SK-N-SH treated with all-trans-retinoic acid at 6 μM for 48 hours (cell line): ENCODE measurements at regions not wholly inside any gene's neighbourhood (a gene's known extent, or its start where the extent isn't known, plus 50 kb on each side); places are given as distances from the start of the nearest gene placed in this dataset.

Experiments
- ATAC-seq: fragments of 200-7000 bp; cut with Tn5 transposase; 3 replicates; pipeline ENCODE4 v1.9.1; 2020; ENCODE audit warnings: mild to moderate bottlenecking, moderate library complexity
- ARNTL ChIP-seq: fragments of 450-650 bp; formaldehyde crosslinking; IDR thresholded peaks from 2 replicates; pipeline ENCODE4 v1.5.0; 2020; ENCODE audit warnings: low read depth, mild to moderate bottlenecking, moderate library complexity, borderline replicate concordance
- BACH2 ChIP-seq: fragments of 250-450 bp; sonication (Bioruptor Pico); IDR thresholded peaks from 2 replicates; pipeline ENCODE4 v1.9.0; 2021; ENCODE audit warnings: mild to moderate bottlenecking, borderline replicate concordance
- CSDC2 ChIP-seq: fragments of 250-450 bp; sonication (Bioruptor Pico); IDR thresholded peaks from 2 replicates; pipeline ENCODE4 v1.5.0; 2020; ENCODE audit warnings: mild to moderate bottlenecking, moderate library complexity
- ESRRG ChIP-seq: fragments of 250-450 bp; sonication (Bioruptor Pico); IDR thresholded peaks from 2 replicates; pipeline ENCODE4 v1.6.1; 2021; ENCODE audit warnings: mild to moderate bottlenecking
- ISL1 ChIP-seq: fragments of 250-450 bp; sonication (Bioruptor Pico); IDR thresholded peaks from 2 replicates; pipeline ENCODE4 v2.1.2; 2022; ENCODE audit warnings: mild to moderate bottlenecking, moderate library complexity
- OSR1 ChIP-seq: fragments of 250-450 bp; sonication (Bioruptor Pico); IDR thresholded peaks from 2 replicates; pipeline ENCODE4 v1.8.0; 2022; ENCODE audit warnings: moderate library complexity, mild to moderate bottlenecking, inconsistent platforms
- PATZ1 ChIP-seq: fragments of 250-450 bp; sonication (Bioruptor Pico); IDR thresholded peaks from 2 replicates; pipeline ENCODE4 v1.8.0; 2020; ENCODE audit warnings: mild to moderate bottlenecking, moderate library complexity, borderline replicate concordance
- POU6F1 ChIP-seq: fragments of 250-450 bp; sonication (Bioruptor Pico); IDR thresholded peaks from 2 replicates; pipeline ENCODE4 v1.8.0; 2021; ENCODE audit warnings: low read depth, mild to moderate bottlenecking, moderate library complexity, borderline replicate concordance
- PPARA ChIP-seq: fragments of 250-450 bp; sonication (Bioruptor Pico); IDR thresholded peaks from 2 replicates; pipeline ENCODE4 v1.5.0; 2020; ENCODE audit warnings: mild to moderate bottlenecking, borderline replicate concordance
- RARB ChIP-seq: fragments of 250-450 bp; sonication (Bioruptor Pico); IDR thresholded peaks from 2 replicates; pipeline ENCODE4 v1.8.0; 2021; ENCODE audit warnings: mild to moderate bottlenecking, moderate library complexity
- SNAI2 ChIP-seq: fragments of 250-450 bp; sonication (Bioruptor Pico); IDR thresholded peaks from 2 replicates; pipeline ENCODE4 v1.5.0; 2020; ENCODE audit warnings: mild to moderate bottlenecking, moderate library complexity
- TCF4 ChIP-seq: fragments of 250-450 bp; sonication (Bioruptor Pico); IDR thresholded peaks from 2 replicates; pipeline ENCODE4 v1.8.0; 2021; ENCODE audit warnings: mild to moderate bottlenecking, moderate library complexity, borderline replicate concordance
- TOX ChIP-seq: fragments of 250-450 bp; sonication (Bioruptor Pico); IDR thresholded peaks from 2 replicates; pipeline ENCODE4 v1.8.0; 2021; ENCODE audit warnings: mild to moderate bottlenecking, moderate library complexity, borderline replicate concordance
- ZC3H10 ChIP-seq: fragments of 250-450 bp; sonication (Bioruptor Pico); IDR thresholded peaks from 2 replicates; pipeline ENCODE4 v1.5.1; 2021; ENCODE audit warnings: mild to moderate bottlenecking, moderate library complexity
- ZFP3 ChIP-seq: fragments of 250-450 bp; sonication (Bioruptor Pico); IDR thresholded peaks from 2 replicates; pipeline ENCODE4 v1.5.0; 2020; ENCODE audit warnings: mild to moderate bottlenecking, moderate library complexity
- ZFP30 ChIP-seq: fragments of 450-650 bp; formaldehyde crosslinking; IDR thresholded peaks from 2 replicates; pipeline ENCODE4 v1.5.0; 2022; ENCODE audit warnings: mild to moderate bottlenecking, moderate library complexity
- ZNF565 ChIP-seq: fragments of 450-650 bp; formaldehyde crosslinking; conservative IDR thresholded peaks from 2 replicates; pipeline ENCODE4 v1.5.0; 2020; ENCODE audit warnings: low read depth, mild to moderate bottlenecking, moderate library complexity
- ZNF70 ChIP-seq: fragments of 450-650 bp; formaldehyde crosslinking; IDR thresholded peaks from 2 replicates; pipeline ENCODE4 v1.5.0; 2020; ENCODE audit warnings: mild to moderate bottlenecking, moderate library complexity
- ZNF8 ChIP-seq: fragments of 450-650 bp; formaldehyde crosslinking; IDR thresholded peaks from 2 replicates; pipeline ENCODE4 v1.5.0; 2020; ENCODE audit warnings: mild to moderate bottlenecking, moderate library complexity
- TF ChIP-seq, protein P1 (sequence below): fragments of 250-450 bp; sonication (Bioruptor Pico); IDR thresholded peaks from 2 replicates; pipeline ENCODE4 v1.5.1; 2020; ENCODE audit warnings: low read depth, mild to moderate bottlenecking, moderate library complexity
- TF ChIP-seq, protein P2 (sequence below): fragments of 250-450 bp; sonication (Bioruptor Pico); IDR thresholded peaks from 2 replicates; pipeline ENCODE4 v1.5.1; 2021; ENCODE audit warnings: mild to moderate bottlenecking, moderate library complexity
- TF ChIP-seq, protein P3 (sequence below): fragments of 250-450 bp; sonication (Bioruptor Pico); IDR thresholded peaks from 2 replicates; pipeline ENCODE4 v1.5.0; 2020; ENCODE audit warnings: mild to moderate bottlenecking, moderate library complexity

GRCh38 chr2:217420854-217421253, 561.0 kb upstream of the TNP1 start:
- TF ChIP-seq ZNF70 (CRISPR knock-in tag) (no peak), RARB (CRISPR knock-in tag) (no peak), PPARA (CRISPR knock-in tag) (no peak), ZC3H10 (no peak), ZFP30 (CRISPR knock-in tag) (no peak), ESRRG (no peak), ZFP3 (CRISPR knock-in tag) (no peak), CSDC2 (CRISPR knock-in tag) (no peak)
- TF ChIP-seq, protein P1, sequence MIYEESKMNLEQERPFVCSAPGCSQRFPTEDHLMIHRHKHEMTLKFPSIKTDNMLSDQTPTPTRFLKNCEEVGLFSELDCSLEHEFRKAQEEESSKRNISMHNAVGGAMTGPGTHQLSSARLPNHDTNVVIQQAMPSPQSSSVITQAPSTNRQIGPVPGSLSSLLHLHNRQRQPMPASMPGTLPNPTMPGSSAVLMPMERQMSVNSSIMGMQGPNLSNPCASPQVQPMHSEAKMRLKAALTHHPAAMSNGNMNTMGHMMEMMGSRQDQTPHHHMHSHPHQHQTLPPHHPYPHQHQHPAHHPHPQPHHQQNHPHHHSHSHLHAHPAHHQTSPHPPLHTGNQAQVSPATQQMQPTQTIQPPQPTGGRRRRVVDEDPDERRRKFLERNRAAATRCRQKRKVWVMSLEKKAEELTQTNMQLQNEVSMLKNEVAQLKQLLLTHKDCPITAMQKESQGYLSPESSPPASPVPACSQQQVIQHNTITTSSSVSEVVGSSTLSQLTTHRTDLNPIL (CRISPR knock-in tag): no peak
- no peak for ATAC-seq

DNA sequence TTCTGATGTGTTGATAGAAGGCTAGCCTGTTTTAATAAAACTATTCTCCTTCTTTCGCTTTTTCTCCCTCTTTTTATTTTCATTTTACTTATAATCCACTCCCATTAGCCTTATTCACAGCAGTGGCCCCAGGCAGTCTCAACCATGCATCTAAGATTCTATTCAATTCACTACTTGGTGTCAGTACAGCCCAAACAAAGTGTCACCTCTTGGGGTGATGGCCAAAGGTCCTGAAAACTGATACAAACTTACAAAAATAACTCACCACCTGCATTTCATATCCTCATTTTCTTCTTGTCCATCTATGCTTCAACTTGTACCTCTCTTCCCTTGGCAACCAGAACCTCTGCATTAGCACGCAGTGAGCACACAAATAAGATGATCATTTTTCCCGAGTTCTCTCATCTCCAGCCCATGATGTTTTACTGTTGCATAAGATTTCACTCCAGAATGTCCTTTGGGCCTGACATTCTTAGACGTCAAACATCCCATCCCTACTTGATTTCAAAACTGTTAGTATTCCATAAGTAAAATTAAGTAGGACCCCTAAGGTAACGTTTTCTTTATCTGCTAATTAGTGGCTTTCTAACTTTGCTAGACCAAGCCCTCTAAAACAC, 559.3 kb upstream of the TNP1 start:
- ATAC-seq: no peak

DNA sequence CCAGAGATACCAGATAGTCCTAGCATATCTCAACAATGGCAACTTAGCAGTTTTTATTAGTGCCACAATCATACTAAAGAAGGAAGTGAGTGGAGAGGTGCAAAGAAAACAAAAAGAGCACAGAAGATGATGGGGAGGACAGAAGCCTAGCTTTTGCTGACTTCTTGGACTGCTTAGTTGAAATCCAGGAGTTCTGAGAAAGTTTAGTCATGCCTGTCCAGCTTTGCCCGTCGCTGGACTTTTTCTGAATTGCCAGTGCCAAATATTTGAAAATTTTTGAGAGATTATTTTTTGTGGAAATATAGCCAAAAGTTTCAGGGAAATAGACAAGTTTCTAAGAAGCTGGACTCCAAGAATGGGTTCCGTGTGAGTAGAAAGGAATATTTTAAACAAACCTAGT, 558.7 kb upstream of the TNP1 start:
- no peak for TF ChIP-seq ISL1 (CRISPR knock-in tag)
- no peak for TF ChIP-seq TCF4
- no peak for TF ChIP-seq ESRRG
- ATAC-seq: no peak

More for the DNA sequence above, 559.3 kb upstream of the TNP1 start:
- TF ChIP-seq CSDC2 (CRISPR knock-in tag) (no peak), PATZ1 (no peak), ZNF8 (no peak), ZFP3 (CRISPR knock-in tag) (no peak), ZNF565 (CRISPR knock-in tag) (no peak), ISL1 (CRISPR knock-in tag) (no peak)
- TF ChIP-seq, protein P2, sequence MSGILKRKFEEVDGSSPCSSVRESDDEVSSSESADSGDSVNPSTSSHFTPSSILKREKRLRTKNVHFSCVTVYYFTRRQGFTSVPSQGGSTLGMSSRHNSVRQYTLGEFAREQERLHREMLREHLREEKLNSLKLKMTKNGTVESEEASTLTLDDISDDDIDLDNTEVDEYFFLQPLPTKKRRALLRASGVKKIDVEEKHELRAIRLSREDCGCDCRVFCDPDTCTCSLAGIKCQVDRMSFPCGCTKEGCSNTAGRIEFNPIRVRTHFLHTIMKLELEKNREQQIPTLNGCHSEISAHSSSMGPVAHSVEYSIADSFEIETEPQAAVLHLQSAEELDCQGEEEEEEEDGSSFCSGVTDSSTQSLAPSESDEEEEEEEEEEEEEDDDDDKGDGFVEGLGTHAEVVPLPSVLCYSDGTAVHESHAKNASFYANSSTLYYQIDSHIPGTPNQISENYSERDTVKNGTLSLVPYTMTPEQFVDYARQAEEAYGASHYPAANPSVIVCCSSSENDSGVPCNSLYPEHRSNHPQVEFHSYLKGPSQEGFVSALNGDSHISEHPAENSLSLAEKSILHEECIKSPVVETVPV (CRISPR knock-in tag): no peak

DNA sequence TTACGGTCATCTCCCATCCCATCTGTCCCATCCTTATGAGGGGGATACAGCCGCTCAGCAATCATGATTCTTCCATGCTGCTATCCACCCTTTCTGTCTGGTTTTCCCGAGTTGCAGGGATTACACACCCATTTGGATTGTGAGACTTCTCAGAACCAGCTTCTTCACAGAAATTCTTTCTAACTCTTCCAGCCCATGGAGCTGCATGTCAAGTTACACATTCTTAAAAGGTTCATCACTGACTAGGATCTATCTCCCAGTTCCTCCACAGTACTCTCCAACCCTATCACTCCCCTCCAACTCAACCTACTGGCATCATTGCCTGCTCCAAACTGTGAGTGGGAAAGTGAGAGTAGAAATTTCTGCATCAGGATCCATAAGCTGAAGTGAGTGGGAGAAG, 558.2 kb upstream of the TNP1 start:
- no peak for TF ChIP-seq PATZ1
- no peak for TF ChIP-seq CSDC2 (CRISPR knock-in tag)
- no peak for TF ChIP-seq ISL1 (CRISPR knock-in tag)
- TF ChIP-seq ZFP30 (CRISPR knock-in tag): no peak
- no peak for TF ChIP-seq ZNF70 (CRISPR knock-in tag)
- TF ChIP-seq ZNF8: no peak
- TF ChIP-seq ZC3H10: no peak
- TF ChIP-seq, protein P3, sequence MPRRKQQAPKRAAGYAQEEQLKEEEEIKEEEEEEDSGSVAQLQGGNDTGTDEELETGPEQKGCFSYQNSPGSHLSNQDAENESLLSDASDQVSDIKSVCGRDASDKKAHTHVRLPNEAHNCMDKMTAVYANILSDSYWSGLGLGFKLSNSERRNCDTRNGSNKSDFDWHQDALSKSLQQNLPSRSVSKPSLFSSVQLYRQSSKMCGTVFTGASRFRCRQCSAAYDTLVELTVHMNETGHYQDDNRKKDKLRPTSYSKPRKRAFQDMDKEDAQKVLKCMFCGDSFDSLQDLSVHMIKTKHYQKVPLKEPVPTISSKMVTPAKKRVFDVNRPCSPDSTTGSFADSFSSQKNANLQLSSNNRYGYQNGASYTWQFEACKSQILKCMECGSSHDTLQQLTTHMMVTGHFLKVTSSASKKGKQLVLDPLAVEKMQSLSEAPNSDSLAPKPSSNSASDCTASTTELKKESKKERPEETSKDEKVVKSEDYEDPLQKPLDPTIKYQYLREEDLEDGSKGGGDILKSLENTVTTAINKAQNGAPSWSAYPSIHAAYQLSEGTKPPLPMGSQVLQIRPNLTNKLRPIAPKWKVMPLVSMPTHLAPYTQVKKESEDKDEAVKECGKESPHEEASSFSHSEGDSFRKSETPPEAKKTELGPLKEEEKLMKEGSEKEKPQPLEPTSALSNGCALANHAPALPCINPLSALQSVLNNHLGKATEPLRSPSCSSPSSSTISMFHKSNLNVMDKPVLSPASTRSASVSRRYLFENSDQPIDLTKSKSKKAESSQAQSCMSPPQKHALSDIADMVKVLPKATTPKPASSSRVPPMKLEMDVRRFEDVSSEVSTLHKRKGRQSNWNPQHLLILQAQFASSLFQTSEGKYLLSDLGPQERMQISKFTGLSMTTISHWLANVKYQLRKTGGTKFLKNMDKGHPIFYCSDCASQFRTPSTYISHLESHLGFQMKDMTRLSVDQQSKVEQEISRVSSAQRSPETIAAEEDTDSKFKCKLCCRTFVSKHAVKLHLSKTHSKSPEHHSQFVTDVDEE (CRISPR knock-in tag): no peak
- TF ChIP-seq, protein P2 (CRISPR knock-in tag): no peak
- no peak for TF ChIP-seq TOX (CRISPR knock-in tag)
- TF ChIP-seq ARNTL: no peak
- no peak for TF ChIP-seq RARB (CRISPR knock-in tag)
- TF ChIP-seq ESRRG: no peak
- no peak for TF ChIP-seq OSR1 (CRISPR knock-in tag)
- no peak for TF ChIP-seq POU6F1 (CRISPR knock-in tag)
- no peak for TF ChIP-seq SNAI2
- TF ChIP-seq BACH2 (CRISPR knock-in tag): no peak
- TF ChIP-seq, protein P1 (CRISPR knock-in tag): no peak
- ATAC-seq: peak; percentile 36; the same call in 2 of the 3 replicates
